Ovary (tissue), 3 donors: ENCODE measurements at regions not wholly inside any gene's neighbourhood (a gene's known extent, or its start where the extent isn't known, plus 50 kb on each side); places are given as distances from the start of the nearest gene placed in this dataset.

Experiments
- CTCF ChIP-seq, 3 donors: fragments of 450-650 bp in 2 of 3; fragments of 200-600 bp in 1 of 3; IDR thresholded peaks; one replicate each; pipeline versions ENCODE4 v1.5.1 to v1.8.0; 2016 to 2022; ENCODE audit warnings: antibody characterized with exemption in 3 of 3, mild to moderate bottlenecking in 1 of 3
- EP300 ChIP-seq: sonication (generic); formaldehyde crosslinking; IDR thresholded peaks from one replicate; pipeline ENCODE4 v1.6.1; 2017; ENCODE audit warnings: antibody characterized with exemption
- POLR2A ChIP-seq: fragments of 450-650 bp; IDR thresholded peaks from one replicate; pipeline ENCODE4 v1.6.1; 2017; ENCODE audit warnings: antibody characterized with exemption, mild to moderate bottlenecking, moderate library complexity
- donor health status: DM: no; HTN: no; CAD: no.

GRCh38 chr12:46523863-46524770, 151.5 kb upstream of the SLC38A2 start:
- TF ChIP-seq POLR2A = no peak
- no peak for TF ChIP-seq CTCF (IDR thresholded peaks at IDR 0.05)
- TF ChIP-seq EP300 = no peak
